A549 (cell line): ENCODE measurements at regions not wholly inside any gene's neighbourhood (a gene's known extent, or its start where the extent isn't known, plus 50 kb on each side); places are given as distances from the start of the nearest gene placed in this dataset.

Source experiments
- CEBPB ChIP-seq, 2 experiments: fragments of >200 bp in 1 of 2; sonication (Bioruptor Twin) in 1 of 2; formaldehyde crosslinking in 1 of 2; IDR thresholded peaks; 2 replicates each; pipeline ENCODE4 v1.6.1; 2012 to 2016
- CTCF ChIP-seq: fragments of >200 bp; sonication (Bioruptor Twin); formaldehyde crosslinking; IDR thresholded peaks from 3 replicates; pipeline ENCODE4 v1.5.1; 2016
- EP300 ChIP-seq, 2 experiments: fragments of >200 bp; sonication (Bioruptor Twin); formaldehyde crosslinking; IDR thresholded peaks; 2 replicates in 1 of 2; 3 replicates in 1 of 2; pipeline ENCODE4 v1.6.1; 2016 to 2017
- HDAC2 ChIP-seq: fragments of 200-600 bp; sonication (generic); IDR thresholded peaks from 2 replicates; pipeline ENCODE4 v1.6.1; 2016
- JUN ChIP-seq, 2 experiments: fragments of >200 bp; sonication (Bioruptor Twin); formaldehyde crosslinking; IDR thresholded peaks; 2 replicates in 1 of 2; 3 replicates in 1 of 2; pipeline ENCODE4 v1.6.1; 2016 to 2017
- JUNB ChIP-seq: fragments of >200 bp; sonication (Bioruptor Twin); formaldehyde crosslinking; IDR thresholded peaks from 2 replicates; pipeline ENCODE4 v1.6.1; 2016
- MAX ChIP-seq: IDR thresholded peaks from 2 replicates; pipeline ENCODE4 v1.6.1; 2012
- MYC ChIP-seq: IDR thresholded peaks from 2 replicates; pipeline ENCODE4 v1.6.1; 2012; ENCODE audit warnings: mild to moderate bottlenecking, inconsistent platforms, low read length, improper control_type of control experiment, borderline replicate concordance
- POLR2A ChIP-seq: IDR thresholded peaks from 2 replicates; pipeline ENCODE4 v1.6.1; 2012; ENCODE audit warnings: mild to moderate bottlenecking, low read length
- RAD21 ChIP-seq, 2 experiments: fragments of >200 bp in 1 of 2; sonication (Bioruptor Twin) in 1 of 2; formaldehyde crosslinking in 1 of 2; IDR thresholded peaks in 1 of 2; conservative IDR thresholded peaks in 1 of 2; 2 replicates in 1 of 2; 3 replicates in 1 of 2; pipeline ENCODE4 v1.6.1; 2012 to 2018; ENCODE audit warnings: inconsistent platforms in 1 of 2
- RFX5 ChIP-seq: fragments of 450-650 bp; IDR thresholded peaks from 2 replicates; pipeline ENCODE4 v1.7.1; 2014; ENCODE audit warnings: antibody characterized with exemption, mild to moderate bottlenecking, moderate library complexity
- SMC3 ChIP-seq: fragments of >200 bp; sonication (Bioruptor Twin); formaldehyde crosslinking; IDR thresholded peaks from 3 replicates; pipeline ENCODE4 v1.6.1; 2018; ENCODE audit warnings: inconsistent platforms

- TF ChIP-seq CTCF (no peak), POLR2A (no peak), CEBPB (IDR thresholded peaks at IDR 0.05) (no peak), EP300 (IDR thresholded peaks at IDR 0.05) (no peak), RAD21 (conservative IDR thresholded peaks at IDR 0.05 in 1 of 2, IDR thresholded peaks at IDR 0.05 in 1 of 2) (no peak), HDAC2 (no peak), MYC (no peak), SMC3 (no peak), RFX5 (no peak), JUNB (no peak), JUN (IDR thresholded peaks at IDR 0.05) (no peak), MAX (no peak)
Measured at GRCh38 chr12:40597133-40597532, 95.1 kb upstream of the CNTN1 start.
